ENCODE measurements at regions not wholly inside any gene's neighbourhood (a gene's known extent, or its start where the extent isn't known, plus 50 kb on each side); places are given as distances from the start of the nearest gene placed in this dataset.

- H3K27me3 ChIP-seq (ENCODE audit: insufficient read depth, low read depth, low read length): no peaks in the 10 kb centered on the region
- no peaks in the 10 kb centered on the region for H3K79me2 ChIP-seq (replicated peaks; ENCODE audit: insufficient read depth, low read length)
- no peak overlapping the region for H3K27ac ChIP-seq (ENCODE audit: low read length)
- peak overlapping the region; percentile 9 for H3K4me2 ChIP-seq (ENCODE audit: low read length)
- H3K9me2 ChIP-seq (ENCODE audit: insufficient read depth, low read length): no peaks in the 10 kb centered on the region
- no peak overlapping the region for H3K9ac ChIP-seq (ENCODE audit: low read length)
- no peak overlapping the region for H3K4me3 ChIP-seq (ENCODE audit: low read length)
- no peaks in the 10 kb centered on the region for H3K36me3 ChIP-seq (ENCODE audit: insufficient read depth, low read length)
- no peak overlapping the region for H2AFZ ChIP-seq (ENCODE audit: low read depth, low read length)
- TF ChIP-seq MXI1 (conservative IDR thresholded peaks at IDR 0.05; ENCODE audit: poor library complexity, severe bottlenecking) (no peak), EZH2 (IDR thresholded peaks at IDR 0.05; ENCODE audit: borderline replicate concordance, insufficient read depth, low read length, poor library complexity, severe bottlenecking) (no peak), SMC3 (conservative IDR thresholded peaks at IDR 0.05; ENCODE audit: poor library complexity) (no peak), RAD21 (conservative IDR thresholded peaks at IDR 0.05) (no peak), REST (IDR thresholded peaks at IDR 0.05; ENCODE audit: borderline replicate concordance) (no peak)
- H4K20me1 ChIP-seq (ENCODE audit: insufficient read depth): no peaks in the 10 kb centered on the region
- H3F3A ChIP-seq (ENCODE audit: insufficient read depth, low read length, poor library complexity, severe bottlenecking): no peaks in the 10 kb centered on the region
- H3K9me3 ChIP-seq (ENCODE audit: low read length): no peaks in the 10 kb centered on the region
These were observed 432.6 kb downstream of the DTWD2 start for GRCh38 chr5:118555727-118556126.

- H3K27ac ChIP-seq (ENCODE audit: low read length): no peak overlapping the region
- no peak overlapping the region for H3K4me2 ChIP-seq (ENCODE audit: low read length)
- H3K9me2 ChIP-seq (ENCODE audit: insufficient read depth, low read length): no peaks in the 10 kb centered on the region
- no peak overlapping the region for H2AFZ ChIP-seq (ENCODE audit: low read depth, low read length)
- H3F3A ChIP-seq (ENCODE audit: insufficient read depth, low read length, poor library complexity, severe bottlenecking): no peaks in the 10 kb centered on the region
- no peak for TF ChIP-seq TAF1 (IDR thresholded peaks at IDR 0.05; ENCODE audit: low read depth)
- no peak for TF ChIP-seq POLR2AphosphoS5 (IDR thresholded peaks at IDR 0.05)
- TF ChIP-seq MXI1 (conservative IDR thresholded peaks at IDR 0.05; ENCODE audit: poor library complexity, severe bottlenecking): no peak
- no peak for TF ChIP-seq CTCF (IDR thresholded peaks at IDR 0.05; ENCODE audit: poor library complexity, severe bottlenecking)
- no peak for TF ChIP-seq REST (IDR thresholded peaks at IDR 0.05; ENCODE audit: borderline replicate concordance)
- TF ChIP-seq EZH2 (IDR thresholded peaks at IDR 0.05; ENCODE audit: borderline replicate concordance, insufficient read depth, low read length, poor library complexity, severe bottlenecking): no peak
- no peak for TF ChIP-seq SMC3 (conservative IDR thresholded peaks at IDR 0.05; ENCODE audit: poor library complexity)
- no peak for TF ChIP-seq RAD21 (conservative IDR thresholded peaks at IDR 0.05)
- TF ChIP-seq EP300 (conservative IDR thresholded peaks at IDR 0.05; ENCODE audit: poor library complexity, severe bottlenecking): no peak
- no peak overlapping the region for H3K9ac ChIP-seq (ENCODE audit: low read length)
- H3K4me3 ChIP-seq (ENCODE audit: low read length): no peak overlapping the region
- H3K79me2 ChIP-seq (replicated peaks; ENCODE audit: insufficient read depth, low read length): no peaks in the 10 kb centered on the region
- H3K9me3 ChIP-seq (ENCODE audit: low read length): no peaks in the 10 kb centered on the region
- H4K20me1 ChIP-seq (ENCODE audit: insufficient read depth): no peaks in the 10 kb centered on the region
- H3K27me3 ChIP-seq (ENCODE audit: insufficient read depth, low read depth, low read length): no peaks in the 10 kb centered on the region
- H3K36me3 ChIP-seq (ENCODE audit: insufficient read depth, low read length): no peaks in the 10 kb centered on the region
These were observed 433.4 kb downstream of the DTWD2 start for GRCh38 chr5:118554981-118555380.
